Fibroblast of skin of back (primary cell): ENCODE measurements at regions not wholly inside any gene's neighbourhood (a gene's known extent, or its start where the extent isn't known, plus 50 kb on each side); places are given as distances from the start of the nearest gene placed in this dataset.

Experiments used
- DNase-seq: peaks from one replicate; pipeline ENCODE4 v3.0.0-alpha.2; 2013

DNA sequence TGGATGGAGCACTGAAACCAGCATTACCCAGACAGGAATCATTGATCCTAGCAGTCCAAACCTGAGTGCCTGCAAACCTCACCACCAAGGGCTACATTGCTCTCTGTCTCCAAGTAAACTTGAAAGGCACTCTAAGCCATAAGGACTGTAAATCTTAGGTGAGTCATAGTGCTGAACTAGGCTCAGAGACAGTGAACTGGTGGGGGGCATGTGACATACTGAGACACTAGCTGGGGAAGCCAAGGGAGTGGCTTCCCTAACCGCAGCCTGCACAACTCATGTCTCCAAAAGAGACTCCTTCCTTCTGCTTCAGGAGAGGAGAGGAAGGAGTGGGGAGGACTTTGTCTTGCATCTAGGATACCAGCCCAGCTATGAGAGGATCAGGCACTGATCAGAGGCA, 235.5 kb upstream of the ACTRT1 start:
- DNase-seq, result no peak

DNA sequence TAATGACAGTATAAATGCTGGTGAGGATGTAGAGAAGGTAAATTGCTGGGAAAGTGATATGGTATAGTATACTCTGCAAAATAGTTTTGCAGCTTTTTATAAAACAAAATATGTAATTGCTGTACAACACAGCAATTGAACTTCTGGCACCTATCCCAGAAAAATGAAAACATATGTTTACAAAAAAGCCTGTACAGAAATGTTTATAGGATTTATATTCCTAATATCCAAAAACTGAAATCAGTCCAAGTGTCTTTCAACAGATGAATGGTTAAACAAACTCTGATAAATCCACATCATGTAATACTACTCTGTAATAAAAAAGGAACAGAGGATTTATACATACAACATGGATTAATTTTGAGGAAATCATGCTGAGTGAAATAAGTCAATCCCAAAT, 198.4 kb upstream of the ACTRT1 start:
- DNase-seq, result no peak

DNA sequence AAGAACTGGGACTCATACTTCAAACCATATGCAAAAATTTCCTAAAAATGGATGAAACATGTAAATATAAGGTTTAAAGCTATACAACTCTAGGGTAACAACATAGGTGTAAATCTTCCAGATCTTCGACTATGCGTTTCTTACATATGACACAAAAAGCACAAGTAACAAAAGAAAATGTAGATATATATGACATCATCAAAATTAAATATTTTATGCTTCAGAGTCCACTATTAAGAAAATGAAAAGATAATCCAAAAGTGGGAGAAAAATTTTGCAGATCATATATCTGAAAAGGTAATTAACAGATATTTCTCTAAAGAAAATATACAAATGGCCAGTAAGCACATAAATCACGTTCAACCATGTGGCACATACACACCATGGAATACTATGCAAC, 164.2 kb upstream of the ACTRT1 start:
- DNase-seq, result no peak

DNA sequence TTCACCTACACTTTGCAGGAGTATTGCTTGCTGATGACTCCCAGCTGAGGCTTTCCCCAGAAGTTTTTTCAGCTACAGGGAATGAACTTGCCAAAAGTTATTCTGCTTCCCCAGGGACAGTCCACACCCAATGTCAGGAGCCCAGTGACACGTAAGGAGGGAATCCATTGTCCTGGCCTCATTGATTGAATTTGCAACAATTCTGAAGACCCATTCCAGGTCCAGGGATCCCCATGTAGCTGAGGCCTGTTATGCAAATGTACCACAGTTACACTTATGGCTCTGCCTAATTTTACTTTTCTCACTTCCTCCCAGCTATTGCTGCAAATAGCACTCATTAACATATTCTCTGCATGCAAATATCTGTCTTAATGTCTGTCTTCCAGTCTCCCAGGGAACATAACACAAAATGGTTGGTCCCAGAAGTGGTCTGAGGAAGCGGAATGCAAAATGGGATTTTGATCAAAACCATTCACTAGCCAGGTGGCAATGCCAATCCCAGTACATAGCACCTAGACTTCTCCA, 113.7 kb upstream of the ACTRT1 start:
- no peak for DNase-seq

DNA sequence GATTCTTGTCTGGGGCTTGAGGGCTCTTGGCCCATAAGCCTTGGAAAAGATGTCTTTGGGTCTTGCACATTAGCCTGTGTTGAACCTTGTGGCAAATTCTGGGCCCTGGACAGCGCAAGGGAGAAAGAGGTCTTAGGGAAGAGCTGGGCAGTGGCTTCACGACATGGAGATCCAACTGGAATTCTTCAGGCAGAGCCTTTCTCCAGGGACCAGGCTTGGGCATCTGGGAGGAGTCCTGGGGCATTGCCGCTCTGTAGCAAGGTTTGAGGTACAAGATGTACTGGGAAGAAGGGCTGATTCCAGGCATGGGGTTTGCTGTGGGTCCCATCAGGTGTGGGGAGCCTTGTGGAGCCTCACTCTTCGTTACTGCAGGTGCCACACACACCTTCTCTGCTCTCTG, 104.0 kb upstream of the ACTRT1 start:
- DNase-seq, result no peak

DNA sequence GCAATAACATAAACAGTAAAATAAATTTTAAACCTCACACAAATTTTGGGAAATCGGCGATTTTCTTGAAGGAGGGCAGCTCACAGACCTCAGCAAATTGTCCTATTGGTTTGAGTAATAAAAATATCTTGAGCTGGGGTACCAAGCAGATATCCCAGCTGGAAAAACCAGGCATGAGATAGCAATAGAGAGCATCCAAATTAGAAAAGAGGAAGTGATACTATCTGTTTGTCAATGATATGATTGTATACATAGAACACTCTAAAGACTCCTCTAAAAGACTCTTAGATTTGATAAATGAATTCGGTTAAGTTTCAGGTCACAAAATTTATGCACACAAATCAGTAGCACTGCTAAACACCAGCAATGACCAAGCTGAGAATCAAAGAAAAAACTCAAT, 90.5 kb upstream of the ACTRT1 start:
- DNase-seq, result no peak

DNA sequence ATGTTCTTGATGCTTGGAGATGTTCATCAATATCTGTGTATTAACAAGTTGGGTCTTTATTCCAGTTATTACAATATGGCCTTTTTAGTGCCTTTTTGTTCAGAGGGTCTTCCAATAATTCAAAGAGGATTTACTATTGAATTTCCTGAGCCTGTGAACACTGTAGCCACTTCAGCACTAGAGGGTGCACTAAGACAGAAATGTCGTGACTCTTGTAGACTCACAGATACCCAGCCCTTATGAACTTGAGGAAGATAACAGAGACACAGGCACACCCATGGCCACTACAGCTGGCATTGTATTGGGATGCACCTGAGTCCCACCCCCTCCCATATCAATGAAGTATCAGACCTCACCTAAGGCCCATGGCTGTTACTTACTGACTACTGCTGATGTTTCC, 54.4 kb upstream of the ACTRT1 start:
- peak; percentile 16 for DNase-seq

DNA sequence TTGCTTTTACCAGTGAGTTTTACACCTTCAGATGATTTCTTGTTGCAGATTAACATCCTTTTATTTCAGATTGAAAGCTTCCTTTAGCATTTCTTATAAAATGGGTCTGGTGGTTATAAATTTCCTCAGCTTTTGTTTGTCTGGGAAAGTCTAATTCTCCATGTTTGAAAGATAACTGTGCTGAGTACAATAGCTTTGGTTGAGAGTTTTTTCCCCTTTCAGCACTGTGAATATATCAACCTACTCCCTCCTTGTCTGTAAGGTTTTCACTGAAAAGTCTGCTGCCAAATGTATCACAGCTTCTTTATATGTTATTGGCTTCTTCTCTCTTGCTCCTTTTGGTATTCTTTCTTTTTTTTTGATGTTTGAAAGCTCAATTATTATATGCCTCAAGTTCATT, 53.5 kb upstream of the ACTRT1 start:
- no peak for DNase-seq
